ENCODE measurements at regions not wholly inside any gene's neighbourhood (a gene's known extent, or its start where the extent isn't known, plus 50 kb on each side); places are given as distances from the start of the nearest gene placed in this dataset.

GRCh38 chr21:27721675-27722074 is 754.8 kb upstream of the ADAMTS5 start:
- H3K27ac ChIP-seq: no peak overlapping the region
- TF ChIP-seq, protein P1, sequence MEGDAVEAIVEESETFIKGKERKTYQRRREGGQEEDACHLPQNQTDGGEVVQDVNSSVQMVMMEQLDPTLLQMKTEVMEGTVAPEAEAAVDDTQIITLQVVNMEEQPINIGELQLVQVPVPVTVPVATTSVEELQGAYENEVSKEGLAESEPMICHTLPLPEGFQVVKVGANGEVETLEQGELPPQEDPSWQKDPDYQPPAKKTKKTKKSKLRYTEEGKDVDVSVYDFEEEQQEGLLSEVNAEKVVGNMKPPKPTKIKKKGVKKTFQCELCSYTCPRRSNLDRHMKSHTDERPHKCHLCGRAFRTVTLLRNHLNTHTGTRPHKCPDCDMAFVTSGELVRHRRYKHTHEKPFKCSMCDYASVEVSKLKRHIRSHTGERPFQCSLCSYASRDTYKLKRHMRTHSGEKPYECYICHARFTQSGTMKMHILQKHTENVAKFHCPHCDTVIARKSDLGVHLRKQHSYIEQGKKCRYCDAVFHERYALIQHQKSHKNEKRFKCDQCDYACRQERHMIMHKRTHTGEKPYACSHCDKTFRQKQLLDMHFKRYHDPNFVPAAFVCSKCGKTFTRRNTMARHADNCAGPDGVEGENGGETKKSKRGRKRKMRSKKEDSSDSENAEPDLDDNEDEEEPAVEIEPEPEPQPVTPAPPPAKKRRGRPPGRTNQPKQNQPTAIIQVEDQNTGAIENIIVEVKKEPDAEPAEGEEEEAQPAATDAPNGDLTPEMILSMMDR (IDR thresholded peaks at IDR 0.05; ENCODE audit: low read depth, low read length, missing control alignments): no peak
- in situ Hi-C loops (cut with HindIII; ENCODE audit: low pct_ligation_motif_present, low sequenced_read_pairs): no loop called here
- DNase-seq: no peak
- H3K36me3 ChIP-seq (replicated peaks): no peaks in the 10 kb centered on the region
- H3K27me3 ChIP-seq (replicated peaks): no peaks in the 10 kb centered on the region
- H3K4me3 ChIP-seq (ENCODE audit: low read depth, low read length): no peak overlapping the region

DNA sequence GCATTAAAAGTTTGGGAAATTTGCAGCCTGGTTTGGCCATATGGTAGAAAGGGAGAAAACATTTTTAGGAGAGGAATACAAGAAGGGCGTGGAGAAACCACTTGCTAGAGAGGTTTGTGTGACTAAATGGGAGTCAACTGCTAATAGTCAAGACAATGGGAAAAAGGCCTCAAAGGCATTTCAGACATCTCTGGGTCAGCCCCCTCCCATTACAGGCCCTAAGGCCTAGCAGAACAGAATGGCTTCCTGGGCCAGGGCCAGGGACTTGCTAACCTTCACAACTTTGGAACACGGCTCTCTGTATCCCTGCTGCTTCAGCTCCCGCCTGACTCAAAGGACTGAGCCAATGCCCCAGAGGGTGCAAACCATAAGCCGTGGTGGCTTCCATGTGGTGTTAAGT is 752.3 kb upstream of the ADAMTS5 start:
- Histone ChIP-seq H3K4me3 (ENCODE audit: low read depth, low read length) (no peak overlapping the region), H3K27me3 (replicated peaks) (no peaks in the 10 kb centered on the region)
- in situ Hi-C loops (cut with HindIII; ENCODE audit: low pct_ligation_motif_present, low sequenced_read_pairs): no loop called here

GRCh38 chr21:27715131-27715530 is 748.2 kb upstream of the ADAMTS5 start:
- Histone ChIP-seq H3K36me3 (replicated peaks) (no peaks in the 10 kb centered on the region), H3K27me3 (replicated peaks) (no peaks in the 10 kb centered on the region), H3K4me3 (ENCODE audit: low read depth, low read length) (no peak overlapping the region), H3K27ac (no peak overlapping the region)
- TF ChIP-seq, protein P1 (IDR thresholded peaks at IDR 0.05; ENCODE audit: low read depth, low read length, missing control alignments): no peak
- DNase-seq: no peak
- in situ Hi-C loops (cut with HindIII; ENCODE audit: low pct_ligation_motif_present, low sequenced_read_pairs): no loop called here

More for the DNA sequence above, 752.3 kb upstream of the ADAMTS5 start:
- DNase-seq: no peak
- H3K27ac ChIP-seq: no peak overlapping the region
- TF ChIP-seq, protein P1 (IDR thresholded peaks at IDR 0.05; ENCODE audit: low read depth, low read length, missing control alignments): no peak
- H3K36me3 ChIP-seq (replicated peaks): no peaks in the 10 kb centered on the region

GRCh38 chr21:27713154-27714109 is 746.5 kb upstream of the ADAMTS5 start:
- Histone ChIP-seq H3K27ac (no peak overlapping the region), H3K36me3 (replicated peaks) (no peaks in the 10 kb centered on the region), H3K4me3 (ENCODE audit: low read depth, low read length) (no peak overlapping the region), H3K27me3 (replicated peaks) (no peaks in the 10 kb centered on the region)
- TF ChIP-seq, protein P1 (IDR thresholded peaks at IDR 0.05; ENCODE audit: low read depth, low read length, missing control alignments): no peak
- in situ Hi-C loops (cut with HindIII; ENCODE audit: low pct_ligation_motif_present, low sequenced_read_pairs): no loop called here
- DNase-seq: no peak

DNA sequence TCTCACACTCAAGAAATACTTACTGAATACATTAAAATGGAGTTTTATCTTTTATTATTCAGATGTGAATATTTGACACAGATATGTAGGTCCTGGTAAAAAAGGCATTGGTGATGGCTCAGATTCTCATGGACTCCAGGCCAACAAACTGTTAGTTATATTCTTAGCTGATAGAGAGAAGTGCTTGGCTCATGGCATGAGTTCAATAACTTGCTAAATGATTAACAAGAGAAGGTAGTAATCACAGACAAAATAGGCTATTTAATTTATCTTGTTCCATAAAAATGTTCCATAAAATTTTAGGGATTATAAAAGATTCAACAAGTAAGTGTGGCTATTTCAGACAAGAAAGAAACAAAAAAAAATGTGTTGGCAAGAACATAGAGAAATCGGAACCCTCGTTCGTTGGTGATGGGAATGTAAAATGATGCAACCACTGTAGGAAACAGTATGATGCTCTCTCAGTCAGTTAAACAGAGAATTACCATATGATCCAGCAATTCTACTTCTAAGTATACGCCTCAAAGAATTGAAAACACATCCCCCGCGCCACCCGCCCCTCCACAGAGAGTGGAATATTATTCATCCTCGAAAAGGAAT is 737.8 kb upstream of the ADAMTS5 start:
- no peak for DNase-seq
- in situ Hi-C loops (cut with HindIII; ENCODE audit: low pct_ligation_motif_present, low sequenced_read_pairs): no loop called here
- Histone ChIP-seq H3K27me3 (replicated peaks) (no peaks in the 10 kb centered on the region), H3K36me3 (replicated peaks) (no peaks in the 10 kb centered on the region), H3K4me3 (ENCODE audit: low read depth, low read length) (no peak overlapping the region), H3K27ac (no peak overlapping the region)
- TF ChIP-seq, protein P1 (IDR thresholded peaks at IDR 0.05; ENCODE audit: low read depth, low read length, missing control alignments): no peak

Measured in brain microvascular endothelial cell (primary cell).